Thyroid gland (tissue), 4 donors: ENCODE measurements at regions not wholly inside any gene's neighbourhood (a gene's known extent, or its start where the extent isn't known, plus 50 kb on each side); places are given as distances from the start of the nearest gene placed in this dataset.

Experiments
- DNase-seq, 2 donors: peaks; one replicate each; pipeline ENCODE4 v3.0.0-alpha.2; 2019
- H3K27ac ChIP-seq, 3 donors: fragments of 200-600 bp; sonication (generic); 1 replicate in 2 of 3; 2 replicates in 1 of 3; pipeline ENCODE4 v1.5.1; 2016 to 2019; ENCODE audit warnings: mild to moderate bottlenecking in 1 of 3, moderate library complexity in 1 of 3
- H3K27me3 ChIP-seq: fragments of 200-600 bp; sonication (generic); one replicate; pipeline ENCODE4 v1.5.1; 2019
- H3K36me3 ChIP-seq, 2 donors: fragments of 200-600 bp; sonication (generic); one replicate each; pipeline ENCODE4 v1.5.1; 2016 to 2019
- H3K4me1 ChIP-seq, 2 donors: fragments of 200-600 bp; sonication (generic); one replicate each; pipeline ENCODE4 v1.5.1; 2017 to 2019
- H3K4me3 ChIP-seq, 3 donors: fragments of 200-600 bp; sonication (generic); replicated peaks in 1 of 3; 1 replicate in 2 of 3; 2 replicates in 1 of 3; pipeline ENCODE4 v1.5.1; 2016; ENCODE audit warnings: mild to moderate bottlenecking in 1 of 3
- H3K9me3 ChIP-seq: fragments of 200-600 bp; sonication (generic); one replicate; pipeline ENCODE4 v1.5.1; 2017
- POLR2A ChIP-seq, 2 donors: fragments of 450-650 bp; IDR thresholded peaks; one replicate each; pipeline ENCODE4 v1.6.1; 2017; ENCODE audit warnings: antibody characterized with exemption in 2 of 2, mild to moderate bottlenecking in 2 of 2, moderate library complexity in 1 of 2
- whole genome bisulfite sequencing, 2 donors: methylation state at CpG; one replicate each; pipeline ENCODE4 v1.1.5; 2017; 5-methylcytosine and 5-hydroxymethylcytosine counted together
- intact Hi-C: fragments of 100-400 bp; cut with DNase I; formaldehyde crosslinking; loops from one replicate; pipeline ENCODE4 v1.15.1; 2023
- TF ChIP-seq, protein P1 (sequence below), 6 experiments: fragments of 200-600 bp in 3 of 6; fragments of 450-650 bp in 3 of 6; sonication (generic) in 3 of 6; IDR thresholded peaks; one replicate each; pipeline ENCODE4 v1.5.1; 2016 to 2019; ENCODE audit warnings: antibody characterized with exemption in 6 of 6, mild to moderate bottlenecking in 2 of 6, inconsistent platforms in 1 of 6, moderate library complexity in 1 of 6

GRCh38 chr6:6922166-6922565 is 185.6 kb upstream of the RREB1 start:
- Histone ChIP-seq H3K4me3 (no peak overlapping the region), H3K27ac (no peak overlapping the region), H3K27me3 (no peaks in the 10 kb centered on the region), H3K36me3 (no peaks in the 10 kb centered on the region), H3K9me3 (no peaks in the 10 kb centered on the region), H3K4me1 (peaks cover 5 to 12% of the 10 kb centered on the region in 2 donors)
- 71 to 100% methylated on average over 1 of the region's 1 CpG for WGBS, 2 donors
- TF ChIP-seq, protein P1, sequence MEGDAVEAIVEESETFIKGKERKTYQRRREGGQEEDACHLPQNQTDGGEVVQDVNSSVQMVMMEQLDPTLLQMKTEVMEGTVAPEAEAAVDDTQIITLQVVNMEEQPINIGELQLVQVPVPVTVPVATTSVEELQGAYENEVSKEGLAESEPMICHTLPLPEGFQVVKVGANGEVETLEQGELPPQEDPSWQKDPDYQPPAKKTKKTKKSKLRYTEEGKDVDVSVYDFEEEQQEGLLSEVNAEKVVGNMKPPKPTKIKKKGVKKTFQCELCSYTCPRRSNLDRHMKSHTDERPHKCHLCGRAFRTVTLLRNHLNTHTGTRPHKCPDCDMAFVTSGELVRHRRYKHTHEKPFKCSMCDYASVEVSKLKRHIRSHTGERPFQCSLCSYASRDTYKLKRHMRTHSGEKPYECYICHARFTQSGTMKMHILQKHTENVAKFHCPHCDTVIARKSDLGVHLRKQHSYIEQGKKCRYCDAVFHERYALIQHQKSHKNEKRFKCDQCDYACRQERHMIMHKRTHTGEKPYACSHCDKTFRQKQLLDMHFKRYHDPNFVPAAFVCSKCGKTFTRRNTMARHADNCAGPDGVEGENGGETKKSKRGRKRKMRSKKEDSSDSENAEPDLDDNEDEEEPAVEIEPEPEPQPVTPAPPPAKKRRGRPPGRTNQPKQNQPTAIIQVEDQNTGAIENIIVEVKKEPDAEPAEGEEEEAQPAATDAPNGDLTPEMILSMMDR (IDR thresholded peaks at IDR 0.05) = no peak
- TF ChIP-seq POLR2A (IDR thresholded peaks at IDR 0.05) = no peak
- intact Hi-C loops = no loop called here
- no peak for DNase-seq

- no peak for TF ChIP-seq POLR2A (IDR thresholded peaks at IDR 0.05)
- TF ChIP-seq, protein P1 (IDR thresholded peaks at IDR 0.05) = no peak
- no peak overlapping the region for H3K4me3 ChIP-seq
- no peaks in the 10 kb centered on the region for H3K27me3 ChIP-seq
- intact Hi-C loops = no loop called here
- no peak for DNase-seq
- no peaks in the 10 kb centered on the region for H3K9me3 ChIP-seq
- no peaks in the 10 kb centered on the region for H3K36me3 ChIP-seq
- 78 to 88% methylated on average over 5 of the region's 5 CpGs for WGBS, 2 donors
- H3K4me1 ChIP-seq = peaks cover 5 to 19% of the 10 kb centered on the region in 2 donors
- no peak overlapping the region for H3K27ac ChIP-seq
These were observed 184.2 kb upstream of the RREB1 start for GRCh38 chr6:6923605-6924004.

GRCh38 chr6:6924708-6925107 is 183.1 kb upstream of the RREB1 start:
- no peak for DNase-seq
- 94 to 96% methylated on average over 5 of the region's 5 CpGs for WGBS, 2 donors
- no peaks in the 10 kb centered on the region for H3K36me3 ChIP-seq
- H3K4me1 ChIP-seq = peaks cover 7 to 22% of the 10 kb centered on the region in 2 donors
- no peak overlapping the region for H3K27ac ChIP-seq
- intact Hi-C loops = no loop called here
- H3K9me3 ChIP-seq = no peaks in the 10 kb centered on the region
- TF ChIP-seq, protein P1 (IDR thresholded peaks at IDR 0.05) = no peak
- no peak for TF ChIP-seq POLR2A (IDR thresholded peaks at IDR 0.05)
- no peak overlapping the region for H3K4me3 ChIP-seq
- H3K27me3 ChIP-seq = no peaks in the 10 kb centered on the region

DNA sequence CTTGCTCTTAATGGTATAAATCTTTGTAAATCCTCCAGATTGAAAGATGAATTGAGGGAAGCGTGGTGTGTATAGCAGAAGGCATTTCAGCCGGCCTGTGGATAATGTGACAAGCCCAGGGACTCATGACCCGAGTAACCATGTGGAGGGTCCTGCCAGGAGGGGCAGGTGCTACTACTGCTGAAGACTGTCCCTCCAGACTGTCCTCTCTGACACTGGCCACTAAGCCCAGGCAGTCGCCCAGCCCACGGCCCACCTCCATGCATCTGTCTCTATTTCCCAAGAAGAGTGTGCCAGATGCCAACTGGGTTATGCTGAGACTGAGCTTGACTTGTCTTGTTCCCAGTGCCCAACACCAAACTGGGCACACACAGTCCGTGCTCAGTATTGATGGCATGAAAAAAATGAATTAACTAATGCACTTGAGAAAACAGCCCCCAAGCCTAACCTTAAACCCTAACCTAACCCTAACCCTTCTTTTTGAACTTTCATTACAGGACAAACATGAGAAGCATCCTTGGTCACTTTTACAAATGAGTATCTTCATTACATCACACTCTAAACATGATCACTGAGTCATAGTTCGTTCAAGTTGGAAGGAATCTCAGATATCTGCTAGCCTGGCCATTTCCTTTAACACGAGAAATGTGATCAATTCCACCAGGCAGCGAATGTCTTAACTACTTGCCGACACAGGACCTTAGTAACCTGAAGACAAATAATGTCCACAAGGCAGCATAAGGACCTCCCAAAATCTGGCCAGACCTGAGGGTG is 182.2 kb upstream of the RREB1 start:
- TF ChIP-seq, protein P1 (IDR thresholded peaks at IDR 0.05) = no peak
- TF ChIP-seq POLR2A (IDR thresholded peaks at IDR 0.05) = no peak
- H3K9me3 ChIP-seq = no peaks in the 10 kb centered on the region
- H3K4me1 ChIP-seq = peaks cover 10 to 24% of the 10 kb centered on the region in 2 donors
- no peak overlapping the region for H3K4me3 ChIP-seq
- WGBS, 2 donors = 91 to 92% methylated on average over 10 of the region's 10 CpGs
- intact Hi-C loops = no loop called here
- H3K27me3 ChIP-seq = no peaks in the 10 kb centered on the region
- H3K27ac ChIP-seq = no peak overlapping the region
- no peak for DNase-seq
- no peaks in the 10 kb centered on the region for H3K36me3 ChIP-seq

DNA sequence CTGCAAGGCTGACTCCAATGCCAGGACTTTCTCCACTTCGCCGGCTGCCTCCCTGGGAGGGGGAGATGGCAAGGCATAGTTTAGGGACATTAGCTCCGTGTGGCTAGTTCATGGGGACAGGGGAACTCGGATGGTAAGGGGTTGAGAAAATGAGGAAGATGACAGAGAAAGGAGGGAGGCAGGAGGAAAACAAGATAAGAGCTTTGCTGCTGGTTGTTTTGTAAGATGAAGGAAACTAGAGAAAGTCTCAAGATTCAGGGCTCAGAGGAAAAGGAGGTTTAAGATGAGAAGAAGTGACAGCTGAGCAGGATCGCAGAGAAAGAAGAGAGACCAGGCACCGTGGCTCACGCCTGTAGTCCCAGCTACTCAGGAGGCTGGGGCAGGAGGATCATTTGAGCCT is 180.9 kb upstream of the RREB1 start:
- 90 to 93% methylated on average over 7 of the region's 7 CpGs for WGBS, 2 donors
- Histone ChIP-seq H3K27ac (no peak overlapping the region), H3K36me3 (no peaks in the 10 kb centered on the region), H3K9me3 (no peaks in the 10 kb centered on the region), H3K27me3 (no peaks in the 10 kb centered on the region), H3K4me3 (no peak overlapping the region), H3K4me1 (peaks cover 20 to 32% of the 10 kb centered on the region in 2 donors)
- no peak for DNase-seq
- TF ChIP-seq, protein P1 (IDR thresholded peaks at IDR 0.05) = no peak
- no peak for TF ChIP-seq POLR2A (IDR thresholded peaks at IDR 0.05)
- intact Hi-C loops = no loop called here
